Urothelium cell line (cell line): ENCODE measurements at regions not wholly inside any gene's neighbourhood (a gene's known extent, or its start where the extent isn't known, plus 50 kb on each side); places are given as distances from the start of the nearest gene placed in this dataset.
"Not testable (repeated sequence)": the region's sequence is repeated elsewhere in the genome, so short reads cannot be mapped to it uniquely, and the experiment has no call there.

Experiments
- DNase-seq: peaks from one replicate; pipeline ENCODE4 v3.0.0; 2011; ENCODE audit warnings: low spot score, mixed read lengths
- FAIRE-seq: peaks from 2 replicates; lab custom pipeline; 2011; peaks lifted over from hg19 to GRCh38; lab: Jason Lieb, UNC

DNA sequence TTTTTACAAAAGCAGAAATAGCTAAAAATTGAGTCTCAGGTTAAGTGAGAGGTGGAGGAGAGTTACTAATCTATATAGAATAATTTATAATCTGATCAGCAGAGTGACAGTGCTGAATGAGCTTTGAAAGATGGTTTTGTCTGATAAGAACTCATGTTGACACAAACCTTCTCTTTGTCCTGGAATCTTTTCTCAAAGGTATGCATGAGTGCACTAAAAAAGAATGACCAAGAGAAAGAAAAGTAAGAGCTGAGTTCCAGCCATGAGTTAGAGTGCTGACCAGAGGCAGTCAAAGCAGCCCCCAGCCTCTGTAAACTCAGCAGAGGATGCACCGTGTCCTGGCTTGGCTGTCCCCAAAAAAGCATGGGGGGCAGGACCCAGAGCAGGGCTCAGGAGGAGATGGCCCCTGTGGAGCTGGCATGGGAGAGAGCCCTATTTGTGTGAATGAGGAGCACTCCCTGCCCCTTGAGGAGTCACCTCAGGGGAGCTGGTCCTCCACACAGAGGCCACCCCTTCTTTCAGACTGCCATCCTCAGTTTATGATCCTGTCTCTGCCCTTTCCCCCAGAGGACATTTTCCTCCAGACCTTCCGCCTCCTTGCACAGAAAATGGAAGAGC, 129.8 kb downstream of the SEC23A start:
- DNase-seq (no peak), FAIRE-seq (no peak)

GRCh38 chr14:38972511-38972910, 130.5 kb downstream of the SEC23A start:
- DNase-seq (no peak), FAIRE-seq (no peak)

GRCh38 chr14:38971258-38971921, 131.6 kb downstream of the SEC23A start:
- no peak for DNase-seq
- no peak for FAIRE-seq

DNA sequence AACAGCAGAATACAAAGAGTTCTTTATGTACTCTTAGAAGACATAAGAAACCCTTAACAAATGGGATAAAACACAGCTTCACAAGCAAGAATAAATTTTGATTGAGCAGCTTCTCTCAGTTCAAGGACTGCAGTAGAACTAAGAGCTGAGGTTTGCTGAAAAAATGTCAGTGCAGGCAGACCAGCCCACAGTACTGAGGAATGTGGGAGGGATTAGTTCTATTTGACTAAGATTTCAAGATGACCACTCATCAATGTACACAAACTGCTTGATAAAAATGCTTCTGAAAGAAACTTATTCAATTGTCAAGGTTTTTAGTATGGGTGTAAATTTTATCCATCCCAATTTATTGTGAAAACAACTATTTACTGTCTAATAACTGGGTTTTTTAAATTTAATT, 138.4 kb downstream of the SEC23A start:
- DNase-seq: peak; percentile 23
- no peak for FAIRE-seq

DNA sequence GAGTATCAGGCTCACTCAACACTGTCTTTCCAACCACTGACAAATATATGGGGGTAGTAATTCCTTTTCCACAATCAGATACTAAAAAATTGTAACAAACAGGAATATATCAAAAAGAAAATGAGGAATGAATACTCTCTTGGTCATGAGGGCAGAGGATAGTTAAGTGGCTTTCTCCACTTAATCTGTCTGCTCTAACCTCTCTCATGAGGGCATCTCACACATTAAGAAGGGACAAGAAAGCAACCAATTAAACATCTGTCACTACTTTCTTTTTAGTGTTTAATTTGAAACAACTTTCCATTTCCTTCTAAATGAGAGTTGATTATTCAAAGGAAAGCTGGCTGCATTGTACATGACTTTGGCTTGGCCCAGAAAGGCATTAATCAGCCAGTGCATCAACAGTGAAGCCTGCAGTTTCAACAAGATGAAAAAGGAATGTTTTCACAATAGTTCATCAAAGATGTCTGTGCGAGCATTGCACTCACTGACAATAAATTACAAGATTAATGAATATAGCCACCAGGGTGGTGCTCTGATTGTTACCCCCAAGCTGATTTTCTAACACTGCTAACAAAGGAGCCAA, 142.0 kb downstream of the SEC23A start:
- no peak for FAIRE-seq

GRCh38 chr14:38959021-38959420, 144.0 kb downstream of the SEC23A start:
- FAIRE-seq (no peak), DNase-seq (no peak)

More for the DNA sequence above, 142.0 kb downstream of the SEC23A start:
- no peak for DNase-seq

DNA sequence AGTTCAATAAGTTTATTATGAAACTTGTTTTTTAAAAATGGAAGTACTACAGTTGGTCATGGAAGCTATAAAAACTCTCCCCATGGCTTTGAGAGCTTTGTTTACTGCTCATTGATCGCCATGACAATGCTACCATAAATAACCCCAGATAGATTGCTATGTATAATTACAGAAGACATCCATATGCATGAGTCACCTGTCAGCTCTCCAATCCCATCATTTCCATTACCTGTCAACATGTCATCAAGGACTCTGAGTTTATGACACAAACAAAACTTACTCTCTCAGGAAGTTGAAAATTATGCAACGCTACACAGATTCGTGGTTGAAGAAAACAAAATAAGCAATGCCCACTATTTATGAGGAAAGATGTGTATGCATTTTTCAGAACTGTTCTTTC, 144.4 kb downstream of the SEC23A start:
- DNase-seq: no peak
- FAIRE-seq: no peak

DNA sequence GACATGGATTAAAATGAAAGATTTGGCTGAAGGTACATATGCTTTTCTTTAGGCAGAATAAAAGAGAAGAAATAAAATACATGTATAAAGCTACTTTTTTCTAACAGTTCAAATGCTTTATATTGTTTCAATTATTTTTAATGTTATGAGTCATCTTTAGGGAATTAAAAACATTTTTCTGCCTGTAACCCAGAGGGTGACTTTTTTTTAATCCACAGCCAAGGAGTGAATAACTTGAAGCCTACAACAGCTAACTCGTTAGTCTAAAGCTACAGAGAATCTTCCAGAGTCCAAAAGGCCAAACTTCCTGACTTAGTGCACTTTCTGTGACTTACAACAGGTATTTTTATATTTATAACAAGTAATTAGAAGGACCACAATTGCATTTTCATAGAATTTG, 151.6 kb downstream of the SEC23A start:
- DNase-seq: peak; percentile 25
- no peak for FAIRE-seq

GRCh38 chr14:38950676-38951075, 152.4 kb downstream of the SEC23A start:
- FAIRE-seq (no peak), DNase-seq (no peak)

- FAIRE-seq (no peak), DNase-seq (no peak)
These were observed 154.5 kb downstream of the SEC23A start for GRCh38 chr14:38948576-38948975.

GRCh38 chr14:38948171-38948570, 154.9 kb downstream of the SEC23A start:
- FAIRE-seq (no peak), DNase-seq (peak; percentile 12)

- no peak for DNase-seq
- FAIRE-seq: no peak
These were observed 155.7 kb downstream of the SEC23A start for GRCh38 chr14:38947343-38947742.

DNA sequence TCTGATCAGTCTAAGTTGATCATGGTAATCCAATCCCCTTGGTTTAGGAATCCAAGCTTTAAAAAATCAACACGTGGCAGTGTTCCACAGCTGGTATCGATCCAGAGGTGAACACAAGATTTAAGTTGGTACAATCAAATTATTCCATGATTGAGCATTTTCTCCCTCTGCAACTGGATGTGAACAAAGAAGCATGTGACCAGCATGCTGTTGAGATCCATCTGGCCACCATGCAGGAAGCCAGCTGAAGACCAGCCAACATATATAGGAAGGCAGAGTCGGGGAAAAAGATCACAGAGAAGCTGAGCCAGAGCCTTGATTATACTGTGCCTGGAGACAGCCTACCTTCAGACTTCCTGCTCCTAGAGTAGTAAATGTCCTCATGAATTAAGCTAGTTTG, 158.3 kb downstream of the SEC23A start:
- FAIRE-seq (no peak), DNase-seq (no peak)

DNA sequence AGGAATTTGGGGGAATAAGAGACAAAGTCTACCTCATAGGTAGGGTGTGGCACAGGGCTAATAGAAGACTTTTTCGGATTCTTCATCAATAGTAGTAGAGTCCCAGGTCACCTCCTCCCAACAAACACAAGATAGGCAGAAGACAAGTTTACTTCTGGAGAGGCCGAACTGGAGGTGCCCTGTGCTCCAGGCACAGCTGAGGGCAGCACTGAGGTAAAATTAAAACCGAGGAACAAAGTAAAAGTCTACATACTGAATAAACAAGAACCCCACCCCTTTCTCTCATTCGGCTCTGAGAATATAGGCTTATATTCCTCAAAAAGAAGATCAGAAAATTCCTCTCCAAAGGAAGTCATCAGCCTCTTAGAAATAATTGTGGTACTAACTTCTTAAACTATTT, 161.5 kb downstream of the SEC23A start:
- FAIRE-seq (no peak), DNase-seq (no peak)

GRCh38 chr14:38932653-38933000, 170.4 kb downstream of the SEC23A start:
- not testable (repeated sequence) for DNase-seq, FAIRE-seq

GRCh38 chr14:38931969-38932652, 170.9 kb downstream of the SEC23A start:
- no peak for DNase-seq

DNA sequence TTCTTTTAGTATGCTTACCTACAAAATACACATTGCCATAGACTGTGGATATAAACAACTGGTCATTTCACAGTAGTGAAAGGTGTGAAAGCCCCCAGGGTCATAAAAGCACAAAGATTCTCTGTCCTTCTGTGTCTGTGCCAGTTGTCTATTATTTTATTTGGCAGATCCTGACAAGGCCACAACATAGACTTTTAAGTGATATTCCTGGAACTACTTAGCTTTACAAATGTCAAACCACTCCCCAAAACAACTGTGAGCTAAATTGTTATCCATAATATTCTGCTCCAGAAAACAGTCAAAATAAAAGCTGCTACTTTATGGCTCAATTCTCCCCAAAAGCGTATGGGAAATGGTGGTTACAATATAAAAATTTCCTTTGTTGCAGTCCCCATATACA, 172.1 kb downstream of the SEC23A start:
- no peak for FAIRE-seq

More at GRCh38 chr14:38931969-38932652, 170.9 kb downstream of the SEC23A start:
- FAIRE-seq: no peak

DNA sequence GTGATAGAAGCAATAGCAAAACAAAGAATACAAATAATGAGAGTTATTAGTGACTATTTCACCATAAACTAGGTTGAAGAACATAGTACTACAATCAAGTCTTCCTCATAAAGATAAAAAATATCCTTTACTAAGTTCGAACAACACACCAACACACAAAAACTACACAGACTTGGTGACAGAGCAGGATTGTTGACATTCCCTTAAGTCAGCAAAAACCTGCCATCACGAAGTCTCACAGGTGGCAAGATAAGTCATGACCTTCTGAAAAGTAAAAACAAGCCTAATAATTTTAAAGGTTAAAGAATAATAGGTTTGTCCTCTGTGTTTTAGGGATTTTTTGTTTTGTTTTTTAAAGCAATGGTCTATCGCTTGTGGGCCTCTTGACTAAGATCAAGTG, 173.0 kb downstream of the SEC23A start:
- DNase-seq: no peak

More for the DNA sequence above, 172.1 kb downstream of the SEC23A start:
- no peak for DNase-seq

DNA sequence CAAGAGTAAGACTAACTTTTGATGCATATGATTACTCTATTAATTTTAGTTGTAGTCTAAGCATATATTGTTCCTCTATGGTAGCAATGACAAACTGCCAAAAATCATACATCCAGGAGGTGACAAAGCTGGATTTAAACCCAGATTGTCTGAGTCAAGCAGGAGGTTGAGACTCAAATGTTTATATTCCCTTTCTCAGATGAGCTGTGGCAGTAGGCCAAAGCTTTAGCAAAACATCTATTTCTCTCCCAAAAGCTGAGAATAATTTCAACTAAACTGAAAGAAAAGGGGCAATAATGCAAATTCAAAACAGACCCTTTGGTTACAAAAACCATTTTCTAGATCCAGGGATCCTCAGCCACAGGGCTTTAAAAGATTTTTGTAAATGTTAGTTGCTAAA, 173.6 kb downstream of the SEC23A start:
- FAIRE-seq: no peak
- DNase-seq: no peak

More for the DNA sequence above, 173.0 kb downstream of the SEC23A start:
- no peak for FAIRE-seq

DNA sequence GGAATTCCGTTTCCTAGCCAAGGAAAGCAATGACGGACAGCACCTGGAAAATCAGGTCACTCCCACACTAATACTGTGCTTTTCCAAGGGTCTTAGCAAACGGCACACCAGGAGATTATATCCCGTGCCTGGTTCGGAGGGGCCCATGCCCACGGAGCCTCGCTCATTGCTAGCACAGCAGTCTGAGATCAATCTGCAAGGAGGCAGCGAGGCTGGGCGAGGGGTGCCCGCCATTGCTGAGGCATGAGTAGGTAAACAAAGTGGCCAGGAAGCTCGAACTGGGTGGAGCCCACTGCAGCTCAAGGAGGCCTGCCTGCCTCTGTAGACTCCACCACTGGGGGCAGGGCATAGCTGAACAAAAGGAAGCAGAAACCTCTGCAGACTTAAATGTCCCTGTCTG, 181.1 kb downstream of the SEC23A start:
- DNase-seq, FAIRE-seq: not testable (repeated sequence)

DNA sequence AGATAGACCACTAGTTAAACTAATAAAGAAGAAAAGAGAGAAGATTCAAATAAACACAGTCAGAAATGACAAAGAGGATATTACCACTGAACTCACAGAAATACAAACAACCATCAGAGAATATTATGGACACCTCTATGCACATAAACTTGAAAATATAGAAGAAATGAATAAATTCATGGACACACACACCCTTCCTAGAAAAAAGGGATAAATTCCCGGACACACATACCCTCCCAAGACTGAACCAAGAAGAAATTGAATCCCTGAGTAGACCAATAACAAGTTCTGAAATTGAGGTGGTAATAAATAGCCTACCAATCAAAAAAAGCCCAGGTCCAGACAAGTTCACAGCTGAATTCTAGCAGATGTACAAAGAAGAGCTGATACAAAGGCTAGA, 187.9 kb downstream of the SEC23A start:
- DNase-seq: no peak
- no peak for FAIRE-seq

DNA sequence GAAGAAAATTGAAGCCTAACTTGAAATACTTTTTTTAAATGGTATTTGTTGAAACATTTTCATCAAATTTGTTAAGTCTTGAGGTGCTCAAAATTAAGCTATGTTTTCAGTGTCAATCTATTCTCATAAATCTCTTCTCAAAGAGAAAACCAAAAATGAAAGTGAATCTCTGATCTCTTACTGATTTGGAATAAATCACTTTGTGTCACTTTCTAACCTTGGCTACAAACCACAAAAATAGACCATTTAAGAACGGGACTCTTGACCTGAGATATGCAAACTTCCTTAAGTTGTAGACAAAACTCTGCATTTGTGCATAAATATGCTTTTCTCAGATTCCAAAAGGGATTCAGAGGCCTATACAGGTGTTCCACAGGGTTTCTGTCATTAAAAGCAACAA, 192.9 kb downstream of the SEC23A start:
- FAIRE-seq: no peak
- no peak for DNase-seq
